IMR-90 (cell line): ENCODE measurements at regions not wholly inside any gene's neighbourhood (a gene's known extent, or its start where the extent isn't known, plus 50 kb on each side); places are given as distances from the start of the nearest gene placed in this dataset.
A peak's percentile ranks its signal among the peaks of the same experiment; 100 is the strongest.

ENCODE experiments used
- ATAC-seq: fragments of 200-7000 bp; cut with Tn5 transposase; 2 replicates; pipeline ENCODE4 v1.9.1; 2020; ENCODE audit warnings: low read depth, mild to moderate bottlenecking, moderate library complexity
- BruUV-seq: library from RNA; stranded (reverse); fragments of 400-500 nt; replicated peaks from 2 replicates; lab custom pipeline; 2021; lab: Mats Ljungman, UMichigan
- CTCF ChIA-PET: fragments of 300-600 bp; formaldehyde crosslinking; extraction: SDS; loops from one replicate; lab custom pipeline; 2021; ENCODE audit warnings: antibody characterized with exemption; lab: Yijun Ruan, JAX
- POLR2A ChIA-PET: fragments of 300-600 bp; sonication (Branson Sonifier 250); formaldehyde crosslinking; loops from one replicate; lab custom pipeline; 2022; ENCODE audit warnings: antibody characterized with exemption; ENCODE audit not compliant: unreplicated experiment; lab: Charles Lee
- DNase-seq: peaks from one replicate; pipeline ENCODE4 v3.0.0; 2013
- H2AFZ ChIP-seq: replicated peaks from 2 replicates; pipeline ENCODE3; 2013; ENCODE audit warnings: low read length, mild to moderate bottlenecking; ENCODE audit not compliant: poor library complexity
- H2AK5ac ChIP-seq: 2 replicates; pipeline ENCODE4 v1.6.1; 2013; ENCODE audit warnings: low read depth, low read length, inconsistent platforms
- H2AK9ac ChIP-seq: replicated peaks from 2 replicates; pipeline ENCODE3; 2013; ENCODE audit warnings: mild to moderate bottlenecking, low read depth, low read length, moderate library complexity; ENCODE audit not compliant: poor library complexity
- H2BK120ac ChIP-seq: 2 replicates; pipeline ENCODE4 v1.6.1; 2013; ENCODE audit warnings: low read depth, low read length, inconsistent platforms
- H2BK15ac ChIP-seq: 3 replicates; pipeline ENCODE4 v1.6.1; 2013; ENCODE audit warnings: low read depth, low read length, inconsistent platforms
- H2BK20ac ChIP-seq: 2 replicates; pipeline ENCODE4 v1.6.1; 2013; ENCODE audit warnings: low read depth, mild to moderate bottlenecking, inconsistent platforms, low read length, moderate library complexity
- H2BK5ac ChIP-seq: 2 replicates; pipeline ENCODE4 v1.6.1; 2013; ENCODE audit warnings: mild to moderate bottlenecking, low read depth, low read length, inconsistent platforms; ENCODE audit not compliant: poor library complexity, severe bottlenecking
- H3K14ac ChIP-seq: replicated peaks from 2 replicates; pipeline ENCODE4 v1.6.1; 2013; ENCODE audit warnings: low read depth, low read length, inconsistent platforms
- H3K18ac ChIP-seq: 2 replicates; pipeline ENCODE4 v1.6.1; 2013; ENCODE audit warnings: low read depth, low read length, control low read depth
- H3K23ac ChIP-seq: 2 replicates; pipeline ENCODE4 v1.6.1; 2013; ENCODE audit warnings: low read depth, low read length, inconsistent platforms
- H3K27ac ChIP-seq: 2 replicates; pipeline ENCODE4 v1.5.1; 2013; ENCODE audit warnings: mild to moderate bottlenecking, control low read depth, low read length; ENCODE audit not compliant: insufficient read depth
- H3K27me3 ChIP-seq: 2 replicates; pipeline ENCODE4 v1.6.1; 2013; ENCODE audit warnings: low read length; ENCODE audit not compliant: control insufficient read depth, insufficient read depth
- H3K36me3 ChIP-seq: 2 replicates; pipeline ENCODE4 v1.6.1; 2013; ENCODE audit warnings: low read length, mixed read lengths; ENCODE audit not compliant: control insufficient read depth, insufficient read depth
- H3K4ac ChIP-seq: 2 replicates; pipeline ENCODE4 v1.6.1; 2013; ENCODE audit warnings: low read depth, low read length, inconsistent platforms
- H3K4me1 ChIP-seq: 2 replicates; pipeline ENCODE4 v1.6.1; 2013; ENCODE audit warnings: low read length, mixed read lengths; ENCODE audit not compliant: control insufficient read depth, insufficient read depth
- H3K4me2 ChIP-seq: 2 replicates; pipeline ENCODE4 v1.6.1; 2013; ENCODE audit warnings: low read depth, mild to moderate bottlenecking, control low read depth, low read length, moderate library complexity
- H3K4me3 ChIP-seq: 2 replicates; pipeline ENCODE4 v1.5.1; 2013; ENCODE audit warnings: low read depth, mild to moderate bottlenecking, control low read depth, low read length, moderate library complexity; ENCODE audit not compliant: insufficient read depth
- H3K56ac ChIP-seq: 2 replicates; pipeline ENCODE4 v1.6.1; 2013; ENCODE audit warnings: low read length, inconsistent platforms; ENCODE audit not compliant: insufficient read depth; ENCODE audit errors: extremely low read depth
- H3K79me1 ChIP-seq, 2 experiments: 2 replicates each; pipeline ENCODE4 v1.6.1; 2013; ENCODE audit warnings: low read length in 2 of 2, inconsistent platforms in 1 of 2, low read depth in 1 of 2
- H3K9ac ChIP-seq: 2 replicates; pipeline ENCODE4 v1.6.1; 2013; ENCODE audit warnings: low read depth, low read length, control low read depth
- H3K9me1 ChIP-seq: 2 replicates; pipeline ENCODE4 v1.6.1; 2013; ENCODE audit warnings: low read length, inconsistent platforms; ENCODE audit not compliant: insufficient read depth
- H3K9me3 ChIP-seq: 2 replicates; pipeline ENCODE4 v1.6.1; 2013; ENCODE audit warnings: low read length; ENCODE audit not compliant: control insufficient read depth, insufficient read depth
- H4K20me1 ChIP-seq: 2 replicates; pipeline ENCODE4 v1.6.1; 2013; ENCODE audit warnings: low read length, inconsistent platforms; ENCODE audit not compliant: insufficient read depth
- H4K5ac ChIP-seq: 2 replicates; pipeline ENCODE4 v1.6.1; 2013; ENCODE audit warnings: mild to moderate bottlenecking, low read depth, low read length, control low read depth
- H4K8ac ChIP-seq, 2 experiments: 2 replicates each; pipeline ENCODE4 v1.6.1; 2013; ENCODE audit warnings: low read depth in 2 of 2, low read length in 2 of 2, control low read depth in 1 of 2, inconsistent platforms in 1 of 2
- H4K91ac ChIP-seq: 2 replicates; pipeline ENCODE4 v1.6.1; 2013; ENCODE audit warnings: low read depth, low read length, inconsistent platforms; ENCODE audit not compliant: insufficient read depth
- CEBPB ChIP-seq: IDR thresholded peaks from 2 replicates; pipeline ENCODE4 v1.6.1; 2012; ENCODE audit warnings: low read depth, low read length, improper control_type of control experiment
- FOS ChIP-seq: fragments of 150-350 bp; IDR thresholded peaks from 2 replicates; pipeline ENCODE4 v1.6.1; 2016; ENCODE audit warnings: low read depth, low read length
- MXI1 ChIP-seq: IDR thresholded peaks from 2 replicates; pipeline ENCODE4 v1.6.1; 2012; ENCODE audit warnings: low read depth, mild to moderate bottlenecking, low read length, moderate library complexity, borderline replicate concordance
- NFE2L2 ChIP-seq: fragments of 150-350 bp; IDR thresholded peaks from 2 replicates; pipeline ENCODE4 v1.6.1; 2016; ENCODE audit warnings: low read depth, mild to moderate bottlenecking, low read length
- POLR2A ChIP-seq: IDR thresholded peaks from 2 replicates; pipeline ENCODE4 v1.6.1; 2012; ENCODE audit warnings: mild to moderate bottlenecking, low read depth, low read length
- WGBS, 2 experiments: methylation state at CpG; one replicate each; pipeline versions ENCODE4 v1.1.5 to v1.1.7; 2013; ENCODE audit warnings: missing lambda C conversion rate in 2 of 2; ENCODE audit not compliant: insufficient read length in 1 of 2; ENCODE audit errors: extremely low coverage in 2 of 2; 5-methylcytosine and 5-hydroxymethylcytosine counted together
- dilution Hi-C: fragments of 300-500 bp; cut with HindIII; formaldehyde crosslinking; loops from one replicate; pipeline ENCODE4 v1.14.3; 2018; ENCODE audit warnings: low sequenced_read_pairs; ENCODE audit not compliant: unreplicated experiment
- in situ Hi-C: fragments of 300-500 bp; cut with MboI; formaldehyde crosslinking; loops from 3 replicates; pipeline ENCODE4 v1.14.3; 2019; ENCODE audit warnings: low sequenced_read_pairs, inconsistent platforms, mixed read lengths
- intact Hi-C: fragments of 100-400 bp; cut with micrococcal nuclease; formaldehyde crosslinking; loops from 2 replicates; pipeline ENCODE4 v1.10.0; 2022
- TF ChIP-seq, protein P1 (sequence below): fragments of 150-350 bp; IDR thresholded peaks from 2 replicates; pipeline ENCODE4 v1.6.1; 2016; ENCODE audit warnings: low read depth, mild to moderate bottlenecking, low read length, moderate library complexity, borderline replicate concordance

DNA sequence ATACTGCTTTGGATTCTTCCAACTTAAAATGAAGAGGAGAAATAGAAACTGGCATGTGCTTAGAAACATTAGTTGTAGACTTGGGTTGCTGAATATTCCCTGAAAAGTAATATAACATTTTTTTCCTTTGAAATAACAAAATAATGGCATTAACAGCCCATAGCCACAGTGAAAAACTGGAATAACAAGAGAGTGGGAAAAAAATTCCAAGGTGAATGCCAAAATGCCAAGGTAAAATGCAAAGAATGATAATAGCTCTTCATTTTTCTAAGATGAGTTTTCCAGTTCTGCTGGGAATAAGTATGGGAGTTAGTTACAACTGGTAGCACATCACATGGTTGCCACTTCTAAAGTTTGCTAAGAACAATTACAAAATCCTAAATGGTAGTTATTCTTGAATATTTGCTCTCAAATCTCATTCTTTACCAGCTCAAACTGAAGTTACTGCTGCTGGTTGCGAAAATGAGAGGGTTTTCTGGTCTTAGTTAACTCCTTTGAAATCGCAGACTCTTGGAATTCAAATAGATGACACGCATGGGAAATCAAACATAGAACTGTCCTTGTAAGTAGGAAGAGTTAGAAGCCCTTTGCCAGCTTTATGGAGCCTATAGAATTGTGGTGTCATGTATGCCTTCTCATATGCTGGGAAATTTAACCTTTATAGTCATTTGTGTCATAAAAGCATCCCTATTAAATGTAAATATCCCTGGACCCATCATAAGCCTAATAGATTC lies 165.0 kb upstream of the DCN start:
- Histone ChIP-seq H4K91ac (no peak overlapping the region), H2AK5ac (no peak overlapping the region), H2BK5ac (peak overlapping the region; percentile 3), H3K14ac (no peak overlapping the region; the same call in 1 of the 2 replicates), H3K4ac (peak overlapping the region; percentile 10; the same call in 1 of the 2 replicates), H2BK20ac (peak overlapping the region; percentile 42), H4K5ac (no peak overlapping the region; the same call in 1 of the 2 replicates), H2AK9ac (no peak overlapping the region), H3K9me1 (no peaks in the 10 kb centered on the region), H2BK120ac (no peak overlapping the region), H3K9ac (no peak overlapping the region), H3K27me3 (no peaks in the 10 kb centered on the region), H3K36me3 (no peaks in the 10 kb centered on the region), H3K4me1 (peaks cover 5% of the 10 kb centered on the region), H3K79me1 (no peaks in the 10 kb centered on the region), H4K8ac (no peak overlapping the region), H2BK15ac (no peak overlapping the region), H3K4me3 (no peak overlapping the region), H3K18ac (peak overlapping the region; percentile 49; the same call in 1 of the 2 replicates), H3K27ac (peak overlapping the region; percentile 79; the same call in 1 of the 2 replicates), H3K4me2 (peak overlapping the region; percentile 36; the same call in 1 of the 2 replicates), H3K23ac (no peak overlapping the region), H4K20me1 (no peaks in the 10 kb centered on the region), H3K56ac (no peak overlapping the region), H2AFZ (no peak overlapping the region), H3K9me3 (no peaks in the 10 kb centered on the region)
- no TSS peak for BruUV-seq
- ATAC-seq, result peak; percentile 46; the same call in 1 of the 2 replicates
- no peak for DNase-seq
- in situ Hi-C loops (no loop called here), dilution Hi-C loops (loop anchor here (25.0 kb wide), 1 partner anchor 360 kb away; no protein-coding TSS in a partner anchor), intact Hi-C loops (no loop called here)
- no CpG with 5 or more reads among the region's 3 CpGs for WGBS, 2 experiments
- TF ChIP-seq FOS, result no peak
- no peak for TF ChIP-seq POLR2A
- TF ChIP-seq MXI1, result no peak
- no peak for TF ChIP-seq NFE2L2
- TF ChIP-seq, protein P1, sequence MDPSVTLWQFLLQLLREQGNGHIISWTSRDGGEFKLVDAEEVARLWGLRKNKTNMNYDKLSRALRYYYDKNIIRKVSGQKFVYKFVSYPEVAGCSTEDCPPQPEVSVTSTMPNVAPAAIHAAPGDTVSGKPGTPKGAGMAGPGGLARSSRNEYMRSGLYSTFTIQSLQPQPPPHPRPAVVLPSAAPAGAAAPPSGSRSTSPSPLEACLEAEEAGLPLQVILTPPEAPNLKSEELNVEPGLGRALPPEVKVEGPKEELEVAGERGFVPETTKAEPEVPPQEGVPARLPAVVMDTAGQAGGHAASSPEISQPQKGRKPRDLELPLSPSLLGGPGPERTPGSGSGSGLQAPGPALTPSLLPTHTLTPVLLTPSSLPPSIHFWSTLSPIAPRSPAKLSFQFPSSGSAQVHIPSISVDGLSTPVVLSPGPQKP, result no peak
- TF ChIP-seq CEBPB, result no peak
- ChIA-PET CTCF (no interaction called here), POLR2A (no interaction called here)
